Caco-2 (cell line): ENCODE measurements at regions not wholly inside any gene's neighbourhood (a gene's known extent, or its start where the extent isn't known, plus 50 kb on each side); places are given as distances from the start of the nearest gene placed in this dataset.
"Not testable (repeated sequence)": the region's sequence is repeated elsewhere in the genome, so short reads cannot be mapped to it uniquely, and the experiment has no call there.

ENCODE experiments used
- BruUV-seq: library from RNA; stranded (reverse); fragments of 400-500 nt; replicated peaks from 2 replicates; lab custom pipeline; 2021; lab: Mats Ljungman, UMichigan
- CTCF ChIA-PET: fragments of 300-600 bp; sonication (Branson Sonifier 250); formaldehyde crosslinking; loops from one replicate; lab custom pipeline; 2022; ENCODE audit warnings: antibody characterized with exemption; lab: Charles Lee
- POLR2A ChIA-PET: fragments of 300-600 bp; sonication (Branson Sonifier 250); formaldehyde crosslinking; loops from one replicate; lab custom pipeline; 2022; ENCODE audit warnings: antibody characterized with exemption; lab: Charles Lee
- DNase-seq, 2 experiments: peaks; one replicate each; pipeline versions ENCODE4 v3.0.0 to v3.0.0-alpha.2; 2020 to 2022
- H3K27me3 ChIP-seq: replicated peaks from 2 replicates; pipeline ENCODE4 v1.6.0; 2011; ENCODE audit warnings: low read length; ENCODE audit not compliant: control insufficient read depth, insufficient read depth
- H3K36me3 ChIP-seq: 2 replicates; pipeline ENCODE4 v1.5.1; 2011; ENCODE audit warnings: low read length; ENCODE audit not compliant: control insufficient read depth, insufficient read depth
- H3K4me1 ChIP-seq: fragments of 250-450 bp; sonication (Bioruptor Pico); 2 replicates; pipeline ENCODE4 v1.5.1; 2020; ENCODE audit warnings: mild to moderate bottlenecking
- H3K4me3 ChIP-seq: 2 replicates; pipeline ENCODE4 v1.5.1; 2011; ENCODE audit warnings: low read depth, mild to moderate bottlenecking, control low read depth, low read length
- H3K9me3 ChIP-seq: fragments of 250-450 bp; sonication (Bioruptor Pico); 2 replicates; pipeline ENCODE4 v1.5.1; 2020; ENCODE audit warnings: mild to moderate bottlenecking, moderate library complexity
- H3K27ac Mint-ChIP-seq: one replicate; pipeline ENCODE4 v1.8.0; 2022; ENCODE audit warnings: mixed read lengths; ENCODE audit not compliant: unreplicated experiment
- H3K27me3 Mint-ChIP-seq: one replicate; pipeline ENCODE4 v1.8.0; 2022; ENCODE audit warnings: mixed read lengths; ENCODE audit not compliant: insufficient read depth, unreplicated experiment
- H3K36me3 Mint-ChIP-seq: one replicate; pipeline ENCODE4 v1.8.0; 2022; ENCODE audit warnings: mild to moderate bottlenecking, mixed read lengths; ENCODE audit not compliant: insufficient read depth, unreplicated experiment
- H3K4me1 Mint-ChIP-seq: one replicate; pipeline ENCODE4 v1.8.0; 2022; ENCODE audit warnings: low read depth, mixed read lengths; ENCODE audit not compliant: unreplicated experiment
- H3K4me3 Mint-ChIP-seq: one replicate; pipeline ENCODE4 v1.8.0; 2022; ENCODE audit warnings: mild to moderate bottlenecking, moderate library complexity, mixed read lengths; ENCODE audit not compliant: unreplicated experiment
- H3K9me3 Mint-ChIP-seq: one replicate; pipeline ENCODE4 v1.8.0; 2022; ENCODE audit warnings: mixed read lengths; ENCODE audit not compliant: unreplicated experiment
- intact Hi-C: fragments of 100-400 bp; cut with micrococcal nuclease; formaldehyde crosslinking; loops from one replicate; pipeline ENCODE4 v1.10.0; 2022; ENCODE audit not compliant: unreplicated experiment
- TF ChIP-seq, protein P1 (sequence below), 2 experiments: fragments of 200-600 bp in 1 of 2; IDR thresholded peaks; 1 replicate in 1 of 2; 2 replicates in 1 of 2; pipeline versions ENCODE4 v1.5.1 to v1.8.0; 2011 to 2022; ENCODE audit warnings: antibody characterized with exemption in 1 of 2, control low read depth in 1 of 2, inconsistent platforms in 1 of 2, low read depth in 1 of 2, low read length in 1 of 2, mild to moderate bottlenecking in 1 of 2, moderate library complexity in 1 of 2; ENCODE audit not compliant: insufficient read depth in 1 of 2, severe bottlenecking in 1 of 2, unreplicated experiment in 1 of 2

DNA sequence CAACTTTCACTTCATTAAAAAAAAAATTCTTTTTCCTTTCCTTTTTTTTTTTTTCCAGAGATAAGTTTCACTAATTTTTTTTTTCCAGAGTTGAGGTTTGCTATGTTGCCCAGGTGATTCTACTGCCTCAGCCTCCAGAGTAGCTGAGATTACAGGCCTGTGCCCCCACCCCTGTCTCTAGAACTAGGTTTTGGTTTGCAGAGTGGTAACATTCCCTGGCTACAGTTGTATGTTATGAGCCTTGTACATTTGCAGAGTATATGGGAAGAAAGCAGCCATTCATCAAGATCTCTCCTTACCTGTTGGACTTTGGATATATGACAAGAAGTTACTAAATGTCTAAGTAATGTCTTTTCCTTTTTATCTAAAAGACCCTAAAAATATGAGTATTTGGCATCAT lies 298.4 kb downstream of the MYCN start:
- no peak overlapping the region for H3K27ac Mint-ChIP-seq
- CTCF ChIA-PET = interaction anchor here (1.5 kb wide), 1 partner anchor 9 kb away, joined by 5 read pairs; no protein-coding TSS in a partner anchor
- peaks cover 50% of the 10 kb centered on the region for H3K4me1 ChIP-seq
- POLR2A ChIA-PET = no interaction called here
- no peak for DNase-seq
- H3K27me3 Mint-ChIP-seq = no peaks in the 10 kb centered on the region
- H3K4me3 ChIP-seq = no peak overlapping the region
- no peaks in the 10 kb centered on the region for H3K36me3 Mint-ChIP-seq
- no peak overlapping the region for H3K4me3 Mint-ChIP-seq
- H3K9me3 Mint-ChIP-seq = no peaks in the 10 kb centered on the region
- H3K9me3 ChIP-seq = no peaks in the 10 kb centered on the region
- BruUV-seq = no TSS peak
- peaks cover 33% of the 10 kb centered on the region for H3K4me1 Mint-ChIP-seq
- intact Hi-C loops = loop anchor here (5.0 kb wide), 1 partner anchor 79 kb away; no protein-coding TSS in a partner anchor
- TF ChIP-seq, protein P1, sequence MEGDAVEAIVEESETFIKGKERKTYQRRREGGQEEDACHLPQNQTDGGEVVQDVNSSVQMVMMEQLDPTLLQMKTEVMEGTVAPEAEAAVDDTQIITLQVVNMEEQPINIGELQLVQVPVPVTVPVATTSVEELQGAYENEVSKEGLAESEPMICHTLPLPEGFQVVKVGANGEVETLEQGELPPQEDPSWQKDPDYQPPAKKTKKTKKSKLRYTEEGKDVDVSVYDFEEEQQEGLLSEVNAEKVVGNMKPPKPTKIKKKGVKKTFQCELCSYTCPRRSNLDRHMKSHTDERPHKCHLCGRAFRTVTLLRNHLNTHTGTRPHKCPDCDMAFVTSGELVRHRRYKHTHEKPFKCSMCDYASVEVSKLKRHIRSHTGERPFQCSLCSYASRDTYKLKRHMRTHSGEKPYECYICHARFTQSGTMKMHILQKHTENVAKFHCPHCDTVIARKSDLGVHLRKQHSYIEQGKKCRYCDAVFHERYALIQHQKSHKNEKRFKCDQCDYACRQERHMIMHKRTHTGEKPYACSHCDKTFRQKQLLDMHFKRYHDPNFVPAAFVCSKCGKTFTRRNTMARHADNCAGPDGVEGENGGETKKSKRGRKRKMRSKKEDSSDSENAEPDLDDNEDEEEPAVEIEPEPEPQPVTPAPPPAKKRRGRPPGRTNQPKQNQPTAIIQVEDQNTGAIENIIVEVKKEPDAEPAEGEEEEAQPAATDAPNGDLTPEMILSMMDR (IDR thresholded peaks at IDR 0.05; ENCODE audit: insufficient read depth in 1 of 2, low read depth in 1 of 2, low read length in 1 of 2, severe bottlenecking in 1 of 2, unreplicated experiment in 1 of 2) = no peak
- H3K27me3 ChIP-seq = no peaks in the 10 kb centered on the region
- H3K36me3 ChIP-seq = no peaks in the 10 kb centered on the region

DNA sequence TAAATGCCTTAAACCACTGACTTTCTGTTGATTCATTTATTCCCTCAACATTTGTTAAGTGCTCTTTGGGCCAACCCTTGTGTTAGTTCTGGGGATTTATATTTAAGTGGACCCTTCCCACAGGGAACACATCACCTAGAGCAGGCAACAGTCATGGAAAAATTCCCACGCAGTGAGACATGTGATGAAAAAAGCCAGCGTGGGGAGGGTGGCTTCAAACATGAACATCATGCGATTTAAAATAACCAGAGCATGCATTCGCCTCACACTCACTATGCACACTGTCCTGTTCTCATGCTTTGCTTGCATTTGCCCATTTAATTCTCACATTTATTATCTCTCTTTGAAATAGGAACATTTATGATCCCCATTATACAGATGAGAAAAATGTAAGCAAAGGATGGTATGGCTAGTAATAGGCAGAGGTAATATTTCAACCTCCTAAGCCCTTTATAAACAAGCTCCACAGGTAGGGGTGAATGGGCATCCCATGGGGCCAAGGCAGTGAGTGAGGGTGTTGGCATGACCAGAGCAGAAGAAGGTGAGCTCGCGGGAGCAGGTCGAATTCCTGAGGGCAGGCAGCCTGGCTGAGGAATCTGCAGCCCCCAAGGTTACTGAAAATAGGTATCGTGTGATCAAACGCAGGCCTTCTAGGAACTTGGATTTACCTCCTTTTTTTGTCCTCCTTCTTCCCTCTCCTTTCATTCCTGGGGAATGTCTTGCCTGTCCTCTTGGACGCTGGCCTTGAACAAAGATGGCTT lies 297.8 kb downstream of the MYCN start:
- H3K9me3 Mint-ChIP-seq = no peaks in the 10 kb centered on the region
- no peak for DNase-seq
- peaks cover 50% of the 10 kb centered on the region for H3K4me1 ChIP-seq
- H3K27me3 ChIP-seq = no peaks in the 10 kb centered on the region
- no peak overlapping the region for H3K4me3 ChIP-seq
- no peaks in the 10 kb centered on the region for H3K27me3 Mint-ChIP-seq
- ChIA-PET CTCF (interaction anchor here (1.5 kb wide), 1 partner anchor 10 kb away, joined by 5 read pairs; no protein-coding TSS in a partner anchor), POLR2A (no interaction called here)
- no peak overlapping the region for H3K27ac Mint-ChIP-seq
- H3K36me3 ChIP-seq = no peaks in the 10 kb centered on the region
- H3K4me1 Mint-ChIP-seq = peaks cover 33% of the 10 kb centered on the region
- intact Hi-C loops = loop anchor here (5.0 kb wide), 1 partner anchor 79 kb away; no protein-coding TSS in a partner anchor
- H3K9me3 ChIP-seq = no peaks in the 10 kb centered on the region
- H3K4me3 Mint-ChIP-seq = no peak overlapping the region
- no peaks in the 10 kb centered on the region for H3K36me3 Mint-ChIP-seq
- TF ChIP-seq, protein P1 (IDR thresholded peaks at IDR 0.05; ENCODE audit: insufficient read depth in 1 of 2, low read depth in 1 of 2, low read length in 1 of 2, severe bottlenecking in 1 of 2, unreplicated experiment in 1 of 2) = no peak
- no TSS peak for BruUV-seq

DNA sequence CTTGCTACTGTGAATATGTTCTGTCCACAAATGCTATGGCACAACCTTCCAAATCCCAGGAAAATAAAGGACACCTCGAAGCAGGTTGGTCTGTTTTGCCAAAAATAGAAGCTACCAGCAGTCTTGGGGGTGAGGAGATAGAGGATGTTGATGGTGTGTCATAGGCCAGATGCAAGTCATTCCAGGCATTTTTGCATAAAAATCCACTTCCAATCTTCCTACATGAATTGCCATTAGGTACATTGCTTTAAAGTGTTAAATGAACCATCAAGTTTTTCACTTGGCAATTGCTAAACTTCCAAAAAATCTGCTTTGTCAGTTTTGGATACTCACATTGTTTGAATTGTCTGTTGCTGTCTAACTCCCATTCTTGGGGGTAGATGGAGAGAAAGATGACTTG lies 295.4 kb downstream of the MYCN start:
- Mint-ChIP-seq H3K27ac (no peak overlapping the region), H3K4me3 (no peak overlapping the region), H3K4me1 (peaks cover 23% of the 10 kb centered on the region), H3K27me3 (no peaks in the 10 kb centered on the region), H3K36me3 (no peaks in the 10 kb centered on the region), H3K9me3 (no peaks in the 10 kb centered on the region)
- intact Hi-C loops = loop anchor here (5.0 kb wide), 1 partner anchor 82 kb away; no protein-coding TSS in a partner anchor
- Histone ChIP-seq H3K4me3 (no peak overlapping the region), H3K27me3 (no peaks in the 10 kb centered on the region), H3K4me1 (peaks cover 35% of the 10 kb centered on the region), H3K36me3 (no peaks in the 10 kb centered on the region), H3K9me3 (no peaks in the 10 kb centered on the region)
- ChIA-PET POLR2A (no interaction called here), CTCF (no interaction called here)
- no peak for DNase-seq
- no TSS peak for BruUV-seq
- TF ChIP-seq, protein P1 (IDR thresholded peaks at IDR 0.05; ENCODE audit: insufficient read depth in 1 of 2, low read depth in 1 of 2, low read length in 1 of 2, severe bottlenecking in 1 of 2, unreplicated experiment in 1 of 2) = no peak

DNA sequence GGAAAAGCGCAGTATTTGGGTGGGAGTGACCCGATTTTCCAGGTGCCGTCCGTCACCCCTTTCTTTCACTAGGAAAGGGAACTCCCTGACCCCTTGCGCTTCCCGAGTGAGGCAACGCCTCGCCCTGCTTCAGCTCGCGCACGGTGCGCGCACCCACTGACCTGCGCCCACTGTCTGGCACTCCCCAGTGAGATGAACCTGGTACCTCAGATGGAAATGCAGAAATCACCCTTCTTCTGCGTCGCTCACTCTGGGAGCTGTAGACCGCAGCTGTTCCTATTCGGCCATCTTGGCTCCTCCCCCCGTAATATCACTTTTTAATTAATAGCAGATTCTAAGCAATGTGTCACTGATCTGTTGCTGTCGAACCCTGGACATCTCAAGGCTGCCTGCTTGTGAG lies 294.9 kb downstream of the MYCN start:
- H3K9me3 Mint-ChIP-seq, POLR2A ChIA-PET, H3K4me3 ChIP-seq, H3K27me3 Mint-ChIP-seq, H3K36me3 Mint-ChIP-seq, H3K4me3 Mint-ChIP-seq, CTCF ChIA-PET, H3K27me3 ChIP-seq, H3K9me3 ChIP-seq, BruUV-seq, H3K27ac Mint-ChIP-seq, H3K36me3 ChIP-seq, DNase-seq: not testable (repeated sequence)
- intact Hi-C loops = loop anchor here (5.0 kb wide), 1 partner anchor 82 kb away; no protein-coding TSS in a partner anchor
- H3K4me1 ChIP-seq = peaks cover 30% of the 10 kb centered on the region
- H3K4me1 Mint-ChIP-seq = peaks cover 22% of the 10 kb centered on the region
